Liver (tissue), 7 donors: ENCODE measurements at regions not wholly inside any gene's neighbourhood (a gene's known extent, or its start where the extent isn't known, plus 50 kb on each side); places are given as distances from the start of the nearest gene placed in this dataset.

Source experiments
- DNase-seq: peaks from one replicate; pipeline ENCODE4 v3.0.0-alpha.2; 2017; ENCODE audit warnings: low spot score
- H3K27ac ChIP-seq, 2 donors: one replicate each; pipeline ENCODE4 v1.7.0; 2013; ENCODE audit warnings: inconsistent platforms in 2 of 2, low read length in 2 of 2, control low read depth in 1 of 2, low read depth in 1 of 2, mild to moderate bottlenecking in 1 of 2
- H3K27me3 ChIP-seq, 4 donors: one replicate each; pipeline versions ENCODE4 v1.6.1 to v1.7.0; 2013; ENCODE audit warnings: low read length in 3 of 4, inconsistent platforms in 1 of 4, mild to moderate bottlenecking in 1 of 4, moderate library complexity in 1 of 4; ENCODE audit not compliant: control insufficient read depth in 4 of 4, insufficient read depth in 4 of 4
- H3K36me3 ChIP-seq, 4 donors: one replicate each; pipeline versions ENCODE4 v1.6.1 to v1.7.0; 2013; ENCODE audit warnings: low read length in 3 of 4, mild to moderate bottlenecking in 3 of 4, low read depth in 1 of 4, moderate library complexity in 1 of 4; ENCODE audit not compliant: control insufficient read depth in 4 of 4, insufficient read depth in 3 of 4
- H3K4me1 ChIP-seq, 4 donors: one replicate each; pipeline versions ENCODE4 v1.6.1 to v1.7.0; 2013; ENCODE audit warnings: low read length in 3 of 4, mild to moderate bottlenecking in 3 of 4, moderate library complexity in 1 of 4; ENCODE audit not compliant: control insufficient read depth in 4 of 4, insufficient read depth in 4 of 4
- H3K4me3 ChIP-seq, 3 donors: one replicate each; pipeline versions ENCODE4 v1.6.1 to v1.7.0; 2013; ENCODE audit warnings: low read length in 3 of 3, control low read depth in 1 of 3, low read depth in 1 of 3, mild to moderate bottlenecking in 1 of 3
- H3K9ac ChIP-seq, 2 donors: one replicate each; pipeline ENCODE4 v1.7.0; 2013; ENCODE audit warnings: low read length in 2 of 2, mild to moderate bottlenecking in 2 of 2, moderate library complexity in 2 of 2, control low read depth in 1 of 2, low read depth in 1 of 2
- H3K9me3 ChIP-seq, 4 donors: one replicate each; pipeline versions ENCODE4 v1.6.1 to v1.7.0; 2013; ENCODE audit warnings: low read length in 3 of 4; ENCODE audit not compliant: control insufficient read depth in 4 of 4
- FOXA2 ChIP-seq: IDR thresholded peaks from 2 replicates; pipeline ENCODE4 v1.6.1; 2016; ENCODE audit warnings: antibody characterized with exemption
- GABPA ChIP-seq, 2 donors: IDR thresholded peaks in 1 of 2; conservative IDR thresholded peaks in 1 of 2; 2 replicates each; pipeline ENCODE4 v1.6.1; 2016; ENCODE audit warnings: antibody characterized with exemption in 2 of 2, mild to moderate bottlenecking in 1 of 2, moderate library complexity in 1 of 2
- HNF4A ChIP-seq, 2 donors: conservative IDR thresholded peaks; 2 replicates each; pipeline ENCODE4 v1.6.1; 2016; ENCODE audit warnings: antibody characterized with exemption in 2 of 2, mild to moderate bottlenecking in 2 of 2
- HNF4G ChIP-seq: IDR thresholded peaks from 2 replicates; pipeline ENCODE4 v1.6.1; 2016; ENCODE audit warnings: antibody characterized with exemption
- JUND ChIP-seq, 2 donors: IDR thresholded peaks; 2 replicates each; pipeline ENCODE4 v1.6.1; 2016; ENCODE audit warnings: antibody characterized with exemption in 2 of 2
- NR2F2 ChIP-seq: IDR thresholded peaks from 2 replicates; pipeline ENCODE4 v1.6.1; 2016; ENCODE audit warnings: antibody characterized with exemption
- RXRA ChIP-seq, 2 donors: IDR thresholded peaks; 2 replicates each; pipeline ENCODE4 v1.6.1; 2017 to 2018; ENCODE audit warnings: antibody characterized with exemption in 2 of 2, mild to moderate bottlenecking in 1 of 2
- SP1 ChIP-seq: IDR thresholded peaks from 2 replicates; pipeline ENCODE4 v1.6.1; 2018; ENCODE audit warnings: antibody characterized with exemption, mild to moderate bottlenecking
- YY1 ChIP-seq: IDR thresholded peaks from 2 replicates; pipeline ENCODE4 v1.6.1; 2016; ENCODE audit warnings: antibody characterized with exemption, mild to moderate bottlenecking
- WGBS: extraction: QIAGEN DNeasy Blood & Tissue Kit; methylation state at CpG from one replicate; pipeline ENCODE4 v1.1.7; 2013; 5-methylcytosine and 5-hydroxymethylcytosine counted together
- TF ChIP-seq, protein P1 (sequence below): IDR thresholded peaks from 2 replicates; pipeline ENCODE4 v1.6.1; 2016; ENCODE audit warnings: antibody characterized with exemption
- donor health status: healthy.
- donor health status: healthy.
- donor health status: healthy.
- donor health status: healthy.

DNA sequence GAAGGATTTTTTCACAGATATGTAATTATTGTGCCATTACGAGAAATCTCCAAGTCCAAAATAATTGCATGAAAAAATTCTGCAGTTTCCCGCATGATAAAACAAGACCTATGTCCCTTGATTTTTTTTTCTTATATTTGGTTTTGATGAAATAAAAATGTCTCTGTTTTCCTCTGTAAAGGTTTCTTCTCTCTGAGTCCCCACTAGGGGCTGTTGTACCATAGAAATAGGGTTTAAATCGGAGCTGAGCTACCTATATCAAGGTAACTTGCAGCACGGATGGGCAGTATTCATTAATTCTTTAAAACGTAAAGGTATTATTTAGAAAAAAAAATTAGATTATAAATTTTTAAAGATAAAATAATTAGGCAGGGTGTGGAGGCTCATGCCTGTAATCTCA is 66.6 kb upstream of the IGF1R start:
- Histone ChIP-seq H3K4me1 (no peaks in the 10 kb centered on the region), H3K4me3 (no peak overlapping the region), H3K27ac (no peak overlapping the region), H3K36me3 (no peaks in the 10 kb centered on the region), H3K27me3 (peaks cover 0 to 4% (median under 1%) of the 10 kb centered on the region in 4 donors), H3K9ac (no peak overlapping the region), H3K9me3 (no peaks in the 10 kb centered on the region)
- DNase-seq: no peak
- 45% methylated on average over 5 of the region's 5 CpGs for WGBS
- TF ChIP-seq HNF4G (no peak), YY1 (no peak), JUND (IDR thresholded peaks at IDR 0.05) (no peak), GABPA (IDR thresholded peaks at IDR 0.05 in 1 of 2, conservative IDR thresholded peaks at IDR 0.05 in 1 of 2) (no peak), NR2F2 (no peak), SP1 (no peak)

DNA sequence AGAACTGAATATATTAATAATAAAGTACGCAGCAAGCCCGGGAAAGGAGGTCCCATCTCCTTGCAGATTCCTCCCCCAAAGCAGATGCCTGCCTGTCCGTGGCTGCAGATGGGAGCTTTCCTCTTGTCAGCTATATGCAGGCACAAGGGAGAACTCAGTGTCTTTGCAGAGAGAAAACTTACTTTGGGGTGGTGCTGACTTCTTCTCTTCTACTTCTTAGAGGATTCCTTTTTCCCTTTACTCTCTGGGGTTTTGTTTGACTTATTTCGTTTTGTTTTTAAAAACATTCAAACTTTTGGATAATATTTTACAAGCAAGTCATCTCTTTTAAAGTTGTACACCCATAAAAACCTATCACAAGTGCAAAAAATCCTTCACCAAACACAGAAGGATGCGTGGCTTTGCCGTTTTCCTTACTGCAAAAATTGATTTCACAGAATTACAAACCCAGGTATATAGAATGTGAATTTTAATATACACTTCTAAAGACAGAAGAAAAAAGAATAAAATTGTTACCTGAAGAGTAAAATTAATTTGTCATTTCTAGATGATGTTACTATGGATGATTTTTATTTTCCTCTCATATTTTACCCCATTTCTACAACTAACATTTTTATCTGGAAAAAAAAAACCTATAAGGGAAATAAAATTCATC is 65.3 kb upstream of the IGF1R start:
- DNase-seq: no peak
- 32% methylated on average over 6 of the region's 6 CpGs for WGBS
- Histone ChIP-seq H3K9ac (no peak overlapping the region), H3K4me1 (no peaks in the 10 kb centered on the region), H3K36me3 (no peaks in the 10 kb centered on the region), H3K27ac (no peak overlapping the region), H3K27me3 (peaks cover 0 to 4% (median under 1%) of the 10 kb centered on the region in 4 donors), H3K4me3 (no peak overlapping the region), H3K9me3 (no peaks in the 10 kb centered on the region)
- TF ChIP-seq RXRA (IDR thresholded peaks at IDR 0.05) (no peak), FOXA2 (no peak), HNF4A (conservative IDR thresholded peaks at IDR 0.05) (no peak), YY1 (no peak)
- TF ChIP-seq, protein P1, sequence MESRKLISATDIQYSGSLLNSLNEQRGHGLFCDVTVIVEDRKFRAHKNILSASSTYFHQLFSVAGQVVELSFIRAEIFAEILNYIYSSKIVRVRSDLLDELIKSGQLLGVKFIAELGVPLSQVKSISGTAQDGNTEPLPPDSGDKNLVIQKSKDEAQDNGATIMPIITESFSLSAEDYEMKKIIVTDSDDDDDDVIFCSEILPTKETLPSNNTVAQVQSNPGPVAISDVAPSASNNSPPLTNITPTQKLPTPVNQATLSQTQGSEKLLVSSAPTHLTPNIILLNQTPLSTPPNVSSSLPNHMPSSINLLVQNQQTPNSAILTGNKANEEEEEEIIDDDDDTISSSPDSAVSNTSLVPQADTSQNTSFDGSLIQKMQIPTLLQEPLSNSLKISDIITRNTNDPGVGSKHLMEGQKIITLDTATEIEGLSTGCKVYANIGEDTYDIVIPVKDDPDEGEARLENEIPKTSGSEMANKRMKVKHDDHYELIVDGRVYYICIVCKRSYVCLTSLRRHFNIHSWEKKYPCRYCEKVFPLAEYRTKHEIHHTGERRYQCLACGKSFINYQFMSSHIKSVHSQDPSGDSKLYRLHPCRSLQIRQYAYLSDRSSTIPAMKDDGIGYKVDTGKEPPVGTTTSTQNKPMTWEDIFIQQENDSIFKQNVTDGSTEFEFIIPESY: no peak

DNA sequence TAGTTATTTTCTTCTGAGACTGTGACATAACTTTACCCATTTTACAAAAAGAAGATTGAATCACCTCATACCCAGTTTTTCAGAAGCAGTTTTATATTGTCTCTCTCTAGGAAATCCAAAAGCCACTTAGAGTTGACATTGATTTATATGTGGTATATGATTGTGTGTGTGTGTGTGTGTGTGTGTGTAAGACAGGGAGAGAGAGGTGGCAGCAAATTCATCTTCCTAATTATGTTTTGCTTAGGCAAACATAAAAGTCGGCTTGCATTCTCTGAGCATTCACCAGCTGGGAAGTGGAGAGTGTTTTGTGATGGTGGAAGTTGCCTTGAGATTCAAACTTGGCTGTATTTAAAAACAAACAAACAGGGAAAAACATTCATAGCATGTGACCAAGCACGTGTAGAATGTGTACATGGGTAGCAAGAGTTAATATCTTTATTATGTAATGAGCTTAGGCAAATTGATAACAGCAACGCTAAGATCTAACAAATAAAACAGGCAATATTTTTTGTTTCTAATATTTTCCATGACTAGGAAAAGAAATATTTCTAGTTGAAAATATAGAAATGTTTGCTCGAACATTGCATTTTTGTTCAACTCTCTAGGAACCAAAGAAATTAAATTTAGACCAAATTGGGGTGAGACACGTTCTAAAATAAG is 64.4 kb upstream of the IGF1R start:
- H3K9ac ChIP-seq: no peak overlapping the region
- no peaks in the 10 kb centered on the region for H3K36me3 ChIP-seq
- TF ChIP-seq, protein P1: no peak
- no peak for TF ChIP-seq GABPA (IDR thresholded peaks at IDR 0.05 in 1 of 2, conservative IDR thresholded peaks at IDR 0.05 in 1 of 2)
- TF ChIP-seq RXRA (IDR thresholded peaks at IDR 0.05): no peak
- H3K27me3 ChIP-seq: peaks cover 0 to 4% (median under 1%) of the 10 kb centered on the region in 4 donors
- no peak overlapping the region for H3K4me3 ChIP-seq
- no peak overlapping the region for H3K27ac ChIP-seq
- 29% methylated on average over 5 of the region's 5 CpGs for WGBS
- no peak for DNase-seq
- no peaks in the 10 kb centered on the region for H3K9me3 ChIP-seq
- H3K4me1 ChIP-seq: no peaks in the 10 kb centered on the region
